Glutamatergic neuron (in vitro differentiated cells): ENCODE measurements at regions not wholly inside any gene's neighbourhood (a gene's known extent, or its start where the extent isn't known, plus 50 kb on each side); places are given as distances from the start of the nearest gene placed in this dataset.

ENCODE experiments used
- DNase-seq: peaks from one replicate; pipeline ENCODE4 v3.0.0; 2022
- H3K27ac Mint-ChIP-seq: one replicate; pipeline ENCODE4 v1.8.0; 2020; ENCODE audit warnings: mild to moderate bottlenecking, mixed read lengths, inconsistent platforms; ENCODE audit not compliant: unreplicated experiment
- H3K27me3 Mint-ChIP-seq: one replicate; pipeline ENCODE4 v1.8.0; 2020; ENCODE audit warnings: mild to moderate bottlenecking, moderate library complexity, mixed read lengths, inconsistent platforms; ENCODE audit not compliant: unreplicated experiment
- H3K36me3 Mint-ChIP-seq: one replicate; pipeline ENCODE4 v1.8.0; 2020; ENCODE audit warnings: mild to moderate bottlenecking, mixed read lengths, inconsistent platforms; ENCODE audit not compliant: unreplicated experiment
- H3K4me1 Mint-ChIP-seq: one replicate; pipeline ENCODE4 v1.8.0; 2020; ENCODE audit warnings: mild to moderate bottlenecking, low read depth, mixed read lengths, inconsistent platforms; ENCODE audit not compliant: unreplicated experiment
- H3K4me3 Mint-ChIP-seq: one replicate; pipeline ENCODE4 v1.8.0; 2020; ENCODE audit warnings: mild to moderate bottlenecking, mixed read lengths, inconsistent platforms; ENCODE audit not compliant: unreplicated experiment
- H3K9me3 Mint-ChIP-seq: one replicate; pipeline ENCODE4 v1.8.0; 2020; ENCODE audit warnings: mild to moderate bottlenecking, moderate library complexity, mixed read lengths, inconsistent platforms; ENCODE audit not compliant: unreplicated experiment
- TF ChIP-seq, protein P1 (sequence below): fragments of 200-600 bp; sonication (generic); IDR thresholded peaks from one replicate; pipeline ENCODE4 v1.5.0; 2021; ENCODE audit not compliant: partially characterized antibody, unreplicated experiment

DNA sequence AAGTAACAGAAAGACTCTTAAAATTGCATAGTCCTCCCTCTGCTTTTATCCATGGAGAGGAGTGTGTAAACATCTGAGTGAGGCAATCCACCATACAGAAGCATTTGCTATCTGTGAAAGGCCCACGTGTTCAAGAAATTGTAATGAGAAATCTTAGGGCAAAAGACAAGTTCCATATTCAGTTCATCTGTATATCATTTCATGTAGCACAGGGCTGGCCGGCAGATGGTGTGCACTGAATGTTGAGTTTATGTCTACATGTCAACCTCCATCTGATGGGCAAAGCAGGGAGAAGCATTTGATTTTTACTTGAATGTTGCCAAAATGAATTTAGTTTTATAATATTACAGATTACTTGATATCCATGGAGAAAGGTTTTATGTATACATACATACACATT lies 179.5 kb upstream of the RAD23B start:
- Mint-ChIP-seq H3K4me1 (no peaks in the 10 kb centered on the region), H3K27ac (no peak overlapping the region), H3K4me3 (no peak overlapping the region), H3K36me3 (peaks cover under 1% of the 10 kb centered on the region), H3K9me3 (peaks cover 2% of the 10 kb centered on the region), H3K27me3 (peaks cover 2% of the 10 kb centered on the region)
- TF ChIP-seq, protein P1, sequence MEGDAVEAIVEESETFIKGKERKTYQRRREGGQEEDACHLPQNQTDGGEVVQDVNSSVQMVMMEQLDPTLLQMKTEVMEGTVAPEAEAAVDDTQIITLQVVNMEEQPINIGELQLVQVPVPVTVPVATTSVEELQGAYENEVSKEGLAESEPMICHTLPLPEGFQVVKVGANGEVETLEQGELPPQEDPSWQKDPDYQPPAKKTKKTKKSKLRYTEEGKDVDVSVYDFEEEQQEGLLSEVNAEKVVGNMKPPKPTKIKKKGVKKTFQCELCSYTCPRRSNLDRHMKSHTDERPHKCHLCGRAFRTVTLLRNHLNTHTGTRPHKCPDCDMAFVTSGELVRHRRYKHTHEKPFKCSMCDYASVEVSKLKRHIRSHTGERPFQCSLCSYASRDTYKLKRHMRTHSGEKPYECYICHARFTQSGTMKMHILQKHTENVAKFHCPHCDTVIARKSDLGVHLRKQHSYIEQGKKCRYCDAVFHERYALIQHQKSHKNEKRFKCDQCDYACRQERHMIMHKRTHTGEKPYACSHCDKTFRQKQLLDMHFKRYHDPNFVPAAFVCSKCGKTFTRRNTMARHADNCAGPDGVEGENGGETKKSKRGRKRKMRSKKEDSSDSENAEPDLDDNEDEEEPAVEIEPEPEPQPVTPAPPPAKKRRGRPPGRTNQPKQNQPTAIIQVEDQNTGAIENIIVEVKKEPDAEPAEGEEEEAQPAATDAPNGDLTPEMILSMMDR = no peak
- DNase-seq = no peak

DNA sequence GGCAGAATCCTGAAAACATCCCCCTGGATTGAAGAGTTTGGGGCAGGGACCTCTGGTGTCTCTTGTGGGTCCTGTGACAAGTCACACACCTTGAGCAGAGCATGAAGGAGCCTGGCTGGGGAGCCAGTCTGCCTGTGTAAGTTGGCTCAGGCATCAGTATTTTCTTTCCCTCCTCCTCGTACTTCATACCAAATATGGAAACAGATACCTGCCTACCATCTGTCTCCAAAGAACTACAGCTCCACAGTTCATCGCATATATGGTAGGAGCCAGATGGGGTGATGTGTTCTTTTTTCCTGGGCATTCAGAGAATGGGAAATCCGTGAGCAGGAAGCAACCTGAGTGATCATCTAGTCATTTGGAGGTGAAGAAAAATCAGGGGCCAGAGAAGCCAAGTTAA lies 177.3 kb upstream of the RAD23B start:
- H3K27me3 Mint-ChIP-seq = peaks cover 2% of the 10 kb centered on the region
- no peaks in the 10 kb centered on the region for H3K4me1 Mint-ChIP-seq
- peaks cover 2% of the 10 kb centered on the region for H3K9me3 Mint-ChIP-seq
- TF ChIP-seq, protein P1 = no peak
- H3K27ac Mint-ChIP-seq = no peak overlapping the region
- H3K36me3 Mint-ChIP-seq = peaks cover 7% of the 10 kb centered on the region
- DNase-seq = no peak
- no peak overlapping the region for H3K4me3 Mint-ChIP-seq

DNA sequence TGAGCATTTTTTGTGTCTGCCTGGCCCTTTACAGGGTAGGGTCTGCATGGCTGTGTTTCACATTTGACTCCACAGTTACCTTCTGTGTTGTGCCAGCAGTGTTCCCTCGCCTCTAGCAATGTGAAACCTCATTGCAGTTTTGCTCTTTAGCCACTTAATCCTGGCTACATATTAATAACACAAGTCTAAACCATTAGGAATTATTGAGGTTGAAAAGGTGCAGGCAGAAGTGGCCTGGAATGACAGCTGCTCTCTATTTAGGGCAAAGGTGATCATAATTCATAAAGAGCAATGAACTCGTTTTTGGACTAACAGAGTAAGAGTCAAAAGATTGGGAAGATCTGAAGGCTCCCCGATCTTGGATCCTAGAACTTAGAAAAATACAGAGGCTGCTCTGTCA lies 176.7 kb upstream of the RAD23B start:
- no peak overlapping the region for H3K27ac Mint-ChIP-seq
- peaks cover 2% of the 10 kb centered on the region for H3K9me3 Mint-ChIP-seq
- H3K27me3 Mint-ChIP-seq = peaks cover 2% of the 10 kb centered on the region
- no peak overlapping the region for H3K4me3 Mint-ChIP-seq
- DNase-seq = no peak
- no peaks in the 10 kb centered on the region for H3K4me1 Mint-ChIP-seq
- peaks cover 7% of the 10 kb centered on the region for H3K36me3 Mint-ChIP-seq
- TF ChIP-seq, protein P1 = no peak

DNA sequence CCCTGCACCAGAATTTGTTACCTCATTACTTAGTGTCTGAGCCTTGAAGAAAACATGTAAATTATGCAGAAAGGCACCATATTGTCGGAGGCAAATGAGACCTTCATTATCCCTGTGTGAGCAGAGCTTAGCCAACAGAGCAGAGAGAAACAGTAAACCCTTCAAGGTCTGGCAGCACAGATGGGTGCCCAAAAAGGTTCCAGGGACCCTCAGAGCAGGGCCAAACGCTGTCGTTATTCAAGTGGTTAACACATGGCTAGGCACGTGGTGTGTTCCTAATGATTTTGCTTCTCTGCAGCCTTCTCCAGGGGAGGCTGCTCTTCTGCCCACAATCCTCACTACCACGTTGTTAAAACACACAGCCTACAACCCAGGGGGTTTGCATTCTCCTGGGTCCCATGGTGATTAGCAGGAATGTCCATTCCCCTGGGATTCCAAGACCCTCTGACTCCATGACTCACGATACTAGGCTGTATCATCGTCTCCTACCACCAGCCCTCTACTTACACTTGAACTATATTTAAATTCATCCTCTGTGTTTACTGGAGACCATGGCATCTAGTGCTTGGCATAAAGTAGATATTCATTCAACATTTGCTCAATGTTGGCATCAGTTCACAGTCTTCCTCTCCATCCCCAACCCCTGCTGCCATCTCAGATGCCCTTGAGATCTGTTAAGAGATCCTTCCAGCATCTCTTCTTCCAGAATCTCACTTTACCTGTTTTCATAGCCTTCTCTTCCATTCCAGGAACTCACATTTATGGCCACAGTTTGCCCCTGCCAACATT lies 174.5 kb upstream of the RAD23B start:
- peaks cover 7% of the 10 kb centered on the region for H3K36me3 Mint-ChIP-seq
- H3K27ac Mint-ChIP-seq = no peak overlapping the region
- H3K27me3 Mint-ChIP-seq = peaks cover 5% of the 10 kb centered on the region
- H3K4me3 Mint-ChIP-seq = no peak overlapping the region
- no peaks in the 10 kb centered on the region for H3K4me1 Mint-ChIP-seq
- TF ChIP-seq, protein P1 = no peak
- DNase-seq = no peak
- peaks cover 2% of the 10 kb centered on the region for H3K9me3 Mint-ChIP-seq

DNA sequence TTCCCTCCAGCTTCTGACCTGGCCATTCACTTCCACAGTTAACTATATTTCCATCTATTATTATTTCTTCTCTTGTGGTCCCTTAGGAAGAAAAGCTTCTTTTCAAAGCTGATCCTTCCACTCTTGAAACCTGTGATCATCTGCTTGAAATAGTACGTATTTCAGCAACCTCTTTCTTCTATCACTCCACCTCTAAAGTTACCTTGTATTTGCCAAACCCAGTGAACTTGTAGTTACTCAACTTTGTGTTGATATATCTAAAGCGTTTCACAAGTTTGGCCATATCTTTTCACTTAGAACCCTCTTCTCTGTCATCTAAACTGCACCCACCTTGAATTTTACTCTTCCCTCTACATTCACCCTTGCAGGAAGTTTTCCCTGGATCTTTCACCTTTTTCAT lies 173.8 kb upstream of the RAD23B start:
- Mint-ChIP-seq H3K36me3 (peaks cover 11% of the 10 kb centered on the region), H3K4me3 (no peak overlapping the region), H3K27ac (no peak overlapping the region), H3K9me3 (peaks cover 2% of the 10 kb centered on the region), H3K27me3 (peaks cover 5% of the 10 kb centered on the region), H3K4me1 (no peaks in the 10 kb centered on the region)
- DNase-seq = no peak
- TF ChIP-seq, protein P1 = no peak
